ENCODE measurements at regions not wholly inside any gene's neighbourhood (a gene's known extent, or its start where the extent isn't known, plus 50 kb on each side); places are given as distances from the start of the nearest gene placed in this dataset.
A peak's percentile ranks its signal among the peaks of the same experiment; 100 is the strongest.
"Not testable (repeated sequence)": the region's sequence is repeated elsewhere in the genome, so short reads cannot be mapped to it uniquely, and the experiment has no call there.

DNA sequence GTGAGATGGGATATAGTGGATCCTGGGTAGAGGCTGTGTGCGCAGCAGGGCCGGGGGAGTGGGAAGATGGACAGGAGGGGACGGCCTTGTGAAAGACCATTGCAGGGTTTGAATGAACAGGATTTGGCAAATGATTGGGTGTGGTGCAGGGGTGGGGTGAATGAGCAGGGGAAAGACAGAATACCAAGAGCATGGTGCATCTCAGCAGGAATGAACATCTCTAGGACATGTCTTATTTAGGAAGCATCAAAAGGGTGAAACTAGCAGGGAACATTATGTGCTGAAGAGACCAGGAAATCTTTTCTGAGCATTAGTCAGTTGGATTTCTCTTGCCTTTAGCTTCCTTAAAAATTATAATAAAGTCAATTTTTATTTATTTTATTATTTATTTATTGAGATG lies 60.6 kb upstream of the SLC2A1 start:
- Mint-ChIP-seq H3K9me3 (peaks cover 4% of the 10 kb centered on the region), H3K4me1 (ENCODE audit: unreplicated experiment) (peaks cover 4% of the 10 kb centered on the region), H3K4me3 (no peak overlapping the region), H3K27me3 (peaks cover 4% of the 10 kb centered on the region), H3K27ac (no peak overlapping the region), H3K36me3 (no peaks in the 10 kb centered on the region)
- no peak for DNase-seq (ENCODE audit: extremely low spot score, unreplicated experiment)
- TF ChIP-seq, protein P1, sequence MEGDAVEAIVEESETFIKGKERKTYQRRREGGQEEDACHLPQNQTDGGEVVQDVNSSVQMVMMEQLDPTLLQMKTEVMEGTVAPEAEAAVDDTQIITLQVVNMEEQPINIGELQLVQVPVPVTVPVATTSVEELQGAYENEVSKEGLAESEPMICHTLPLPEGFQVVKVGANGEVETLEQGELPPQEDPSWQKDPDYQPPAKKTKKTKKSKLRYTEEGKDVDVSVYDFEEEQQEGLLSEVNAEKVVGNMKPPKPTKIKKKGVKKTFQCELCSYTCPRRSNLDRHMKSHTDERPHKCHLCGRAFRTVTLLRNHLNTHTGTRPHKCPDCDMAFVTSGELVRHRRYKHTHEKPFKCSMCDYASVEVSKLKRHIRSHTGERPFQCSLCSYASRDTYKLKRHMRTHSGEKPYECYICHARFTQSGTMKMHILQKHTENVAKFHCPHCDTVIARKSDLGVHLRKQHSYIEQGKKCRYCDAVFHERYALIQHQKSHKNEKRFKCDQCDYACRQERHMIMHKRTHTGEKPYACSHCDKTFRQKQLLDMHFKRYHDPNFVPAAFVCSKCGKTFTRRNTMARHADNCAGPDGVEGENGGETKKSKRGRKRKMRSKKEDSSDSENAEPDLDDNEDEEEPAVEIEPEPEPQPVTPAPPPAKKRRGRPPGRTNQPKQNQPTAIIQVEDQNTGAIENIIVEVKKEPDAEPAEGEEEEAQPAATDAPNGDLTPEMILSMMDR (conservative IDR thresholded peaks at IDR 0.05): no peak

DNA sequence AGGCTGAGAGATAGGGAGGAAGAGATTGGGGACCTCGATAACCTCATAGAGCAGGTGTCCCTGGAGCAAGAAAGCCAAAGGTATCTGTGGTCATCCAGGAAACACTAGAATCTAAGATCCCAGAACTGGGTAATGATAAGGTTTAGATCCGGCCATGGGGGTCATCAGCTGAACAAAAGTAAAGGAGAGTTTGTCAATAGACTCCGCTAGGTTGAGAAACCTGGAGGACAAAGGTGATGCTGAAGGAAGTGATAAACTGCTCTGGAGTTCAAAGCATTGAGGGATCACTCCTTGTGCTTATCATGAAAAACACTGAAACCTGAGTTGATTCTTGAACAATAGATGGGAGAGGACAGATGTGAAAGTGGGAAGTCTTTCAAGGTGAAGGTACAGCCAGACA lies 59.5 kb upstream of the SLC2A1 start:
- peaks cover 4% of the 10 kb centered on the region for H3K27me3 Mint-ChIP-seq
- H3K27ac Mint-ChIP-seq: no peak overlapping the region
- H3K4me3 Mint-ChIP-seq: no peak overlapping the region
- H3K36me3 Mint-ChIP-seq: no peaks in the 10 kb centered on the region
- DNase-seq (ENCODE audit: extremely low spot score, unreplicated experiment): no peak
- H3K9me3 Mint-ChIP-seq: peaks cover 4% of the 10 kb centered on the region
- peaks cover 4% of the 10 kb centered on the region for H3K4me1 Mint-ChIP-seq (ENCODE audit: unreplicated experiment)
- TF ChIP-seq, protein P1 (conservative IDR thresholded peaks at IDR 0.05): no peak

DNA sequence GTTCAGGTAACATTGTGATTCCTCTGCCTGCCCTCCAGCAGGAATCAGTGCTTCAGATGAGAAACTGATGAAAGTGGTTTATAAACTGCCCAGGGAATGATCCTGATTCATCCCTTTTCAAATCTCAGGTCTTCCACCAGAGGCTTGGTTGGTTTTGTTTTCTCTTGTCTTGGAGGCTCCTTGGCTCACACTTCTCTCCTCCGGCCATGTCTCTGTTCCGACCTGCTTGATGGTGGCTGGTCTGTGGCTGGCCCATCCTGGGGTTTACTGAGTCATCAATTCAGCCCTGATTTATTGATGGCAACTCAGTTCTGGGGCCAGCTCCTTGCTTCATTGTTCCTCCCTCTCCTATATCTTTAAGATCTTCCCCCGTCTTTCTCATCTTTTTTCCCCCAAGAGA lies 56.6 kb upstream of the SLC2A1 start:
- H3K27me3 Mint-ChIP-seq: peaks cover 7% of the 10 kb centered on the region
- DNase-seq (ENCODE audit: extremely low spot score, unreplicated experiment): no peak
- TF ChIP-seq, protein P1 (conservative IDR thresholded peaks at IDR 0.05): no peak
- no peak overlapping the region for H3K4me3 Mint-ChIP-seq
- H3K36me3 Mint-ChIP-seq: no peaks in the 10 kb centered on the region
- H3K4me1 Mint-ChIP-seq (ENCODE audit: unreplicated experiment): peaks cover 8% of the 10 kb centered on the region
- H3K27ac Mint-ChIP-seq: no peak overlapping the region
- H3K9me3 Mint-ChIP-seq: peaks cover 9% of the 10 kb centered on the region

DNA sequence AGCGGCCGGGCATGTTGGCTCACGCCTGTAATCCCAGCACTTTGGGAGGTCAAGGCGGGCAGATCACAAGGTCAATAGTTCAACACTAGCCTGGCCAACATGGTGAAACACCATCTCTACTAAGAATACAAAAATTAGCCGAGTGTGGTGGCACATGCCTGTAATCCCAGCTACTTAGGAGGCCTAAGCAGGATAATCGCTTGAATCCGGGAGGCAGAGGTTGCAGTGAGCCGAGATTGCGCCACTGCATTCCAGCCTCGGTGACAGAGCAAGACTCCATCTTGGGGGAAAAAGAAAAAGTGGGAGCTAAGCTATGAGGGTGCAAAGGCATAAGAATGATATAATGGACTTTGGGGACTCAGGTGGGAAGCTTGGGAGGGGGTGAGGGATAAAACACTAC lies 55.9 kb upstream of the SLC2A1 start:
- H3K36me3 Mint-ChIP-seq; H3K27ac Mint-ChIP-seq; H3K27me3 Mint-ChIP-seq; H3K4me3 Mint-ChIP-seq; DNase-seq (ENCODE audit: extremely low spot score, unreplicated experiment); H3K9me3 Mint-ChIP-seq; H3K4me1 Mint-ChIP-seq (ENCODE audit: unreplicated experiment): not testable (repeated sequence)

DNA sequence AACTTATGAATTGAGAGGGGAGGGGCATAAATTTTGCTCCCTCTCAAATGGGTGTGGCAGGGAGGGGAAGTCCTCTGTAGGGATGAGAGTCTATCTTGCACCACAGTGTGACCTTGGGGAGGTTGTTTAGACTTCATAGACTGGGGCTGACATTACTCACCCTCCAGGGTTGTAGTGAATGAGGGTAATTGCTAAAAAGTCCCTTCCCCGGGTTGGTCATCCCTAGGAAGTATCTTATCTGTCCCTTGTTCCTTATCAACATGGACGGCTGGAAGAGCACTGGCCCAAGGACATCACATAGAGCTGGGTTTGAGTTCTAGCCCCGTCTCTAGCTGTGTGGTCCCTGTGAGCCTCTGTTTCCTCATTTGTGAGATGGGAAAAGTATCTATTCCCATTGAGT lies 52.4 kb upstream of the SLC2A1 start:
- Mint-ChIP-seq H3K4me3 (no peak overlapping the region), H3K9me3 (peaks cover 4% of the 10 kb centered on the region), H3K27me3 (peaks cover 3% of the 10 kb centered on the region), H3K27ac (peak overlapping the region; percentile 95), H3K36me3 (no peaks in the 10 kb centered on the region), H3K4me1 (ENCODE audit: unreplicated experiment) (peaks cover 23% of the 10 kb centered on the region)
- TF ChIP-seq, protein P1 (conservative IDR thresholded peaks at IDR 0.05): no peak
- no peak for DNase-seq (ENCODE audit: extremely low spot score, unreplicated experiment)

DNA sequence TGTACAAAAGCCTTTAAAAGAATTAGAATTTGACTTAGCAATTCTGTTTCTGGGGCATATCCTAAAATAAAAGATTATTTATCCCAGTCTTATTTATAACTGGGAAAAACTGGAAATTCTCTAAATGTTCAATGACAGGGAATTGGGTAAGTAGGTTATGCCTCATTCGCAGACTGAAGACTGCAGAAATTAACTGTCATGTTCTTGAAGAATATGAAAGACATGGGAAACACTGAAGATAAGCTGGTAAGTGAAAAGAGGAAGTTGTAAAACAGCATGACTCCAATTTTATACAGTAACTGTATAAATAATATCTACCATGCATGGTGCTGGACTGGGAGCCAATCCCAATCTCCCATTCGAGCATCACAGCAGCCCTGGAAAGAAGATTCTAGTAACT lies 50.6 kb upstream of the SLC2A1 start:
- Mint-ChIP-seq H3K27me3 (peaks cover 3% of the 10 kb centered on the region), H3K9me3 (peaks cover 4% of the 10 kb centered on the region), H3K36me3 (no peaks in the 10 kb centered on the region), H3K27ac (peak overlapping the region; percentile 99), H3K4me3 (no peak overlapping the region), H3K4me1 (ENCODE audit: unreplicated experiment) (peaks cover 32% of the 10 kb centered on the region)
- DNase-seq (ENCODE audit: extremely low spot score, unreplicated experiment): no peak
- TF ChIP-seq, protein P1 (conservative IDR thresholded peaks at IDR 0.05): no peak

All from type B pancreatic cell (in vitro differentiated cells).